MCF 10A (cell line): ENCODE measurements at regions not wholly inside any gene's neighbourhood (a gene's known extent, or its start where the extent isn't known, plus 50 kb on each side); places are given as distances from the start of the nearest gene placed in this dataset.
A peak's percentile ranks its signal among the peaks of the same experiment; 100 is the strongest.

ENCODE experiments used
- BruUV-seq: library from RNA; stranded (reverse); fragments of 400-500 nt; replicated peaks from 2 replicates; lab custom pipeline; 2021; lab: Mats Ljungman, UMichigan
- CTCF ChIA-PET: fragments of 300-600 bp; sonication (Branson Sonifier 250); formaldehyde crosslinking; extraction: SDS; loops from one replicate; lab custom pipeline; 2021; ENCODE audit warnings: antibody characterized with exemption, inconsistent platforms; lab: Yijun Ruan, JAX
- POLR2A ChIA-PET: fragments of 300-600, 350-650 bp; sonication (Branson Sonifier 250); formaldehyde crosslinking; extraction: SDS; loops from one replicate; lab custom pipeline; 2020; ENCODE audit warnings: antibody characterized with exemption, inconsistent platforms; lab: Yijun Ruan, JAX
- DNase-seq: peaks from one replicate; pipeline ENCODE4 v3.0.0-alpha.2; 2018; ENCODE audit not compliant: unreplicated experiment
- H3K27ac Mint-ChIP-seq: one replicate; pipeline ENCODE4 v1.8.0; 2022; ENCODE audit warnings: mild to moderate bottlenecking, low read depth, mixed read lengths; ENCODE audit not compliant: unreplicated experiment
- H3K27me3 Mint-ChIP-seq: one replicate; pipeline ENCODE4 v1.8.0; 2022; ENCODE audit warnings: mixed read lengths; ENCODE audit not compliant: insufficient read depth, unreplicated experiment
- H3K36me3 Mint-ChIP-seq: one replicate; pipeline ENCODE4 v1.8.0; 2022; ENCODE audit warnings: mild to moderate bottlenecking, moderate library complexity, mixed read lengths; ENCODE audit not compliant: insufficient read depth, unreplicated experiment
- H3K4me1 Mint-ChIP-seq: one replicate; pipeline ENCODE4 v1.8.0; 2022; ENCODE audit warnings: mixed read lengths; ENCODE audit not compliant: insufficient read depth, unreplicated experiment
- H3K4me3 Mint-ChIP-seq: one replicate; pipeline ENCODE4 v1.8.0; 2022; ENCODE audit warnings: mild to moderate bottlenecking, moderate library complexity, mixed read lengths; ENCODE audit not compliant: unreplicated experiment
- H3K9me3 Mint-ChIP-seq: one replicate; pipeline ENCODE4 v1.8.0; 2022; ENCODE audit warnings: mixed read lengths; ENCODE audit not compliant: unreplicated experiment
- intact Hi-C: fragments of 100-400 bp; cut with micrococcal nuclease; formaldehyde crosslinking; loops from 2 replicates; pipeline ENCODE4 v1.14.1; 2022
- TF ChIP-seq, protein P1 (sequence below): fragments of 200-600 bp; IDR thresholded peaks from one replicate; pipeline ENCODE4 v1.8.0; 2022; ENCODE audit warnings: antibody characterized with exemption, mild to moderate bottlenecking; ENCODE audit not compliant: unreplicated experiment

DNA sequence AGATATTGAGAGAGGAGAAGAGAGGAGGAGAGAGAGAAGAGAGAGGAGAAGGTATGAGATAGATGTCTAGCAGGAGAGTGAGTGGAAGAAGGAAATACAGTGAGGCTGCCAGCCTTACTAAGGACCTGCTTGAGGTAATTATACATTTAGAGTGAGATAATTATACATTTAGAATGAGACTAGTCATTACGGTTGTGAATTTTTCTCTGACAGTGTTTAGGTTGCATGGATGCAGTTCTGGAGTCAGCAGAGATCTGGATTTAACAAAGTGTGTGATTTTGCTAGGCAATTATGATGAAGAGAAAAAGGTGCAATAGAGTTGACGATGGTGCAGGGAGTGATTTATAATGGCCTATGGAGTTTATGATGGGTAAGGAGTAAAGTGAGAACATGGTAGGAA, 187.1 kb upstream of the ARX start:
- Mint-ChIP-seq H3K36me3 (no peaks in the 10 kb centered on the region), H3K27ac (no peak overlapping the region), H3K4me1 (no peaks in the 10 kb centered on the region), H3K9me3 (no peaks in the 10 kb centered on the region), H3K4me3 (no peak overlapping the region), H3K27me3 (no peaks in the 10 kb centered on the region)
- CTCF ChIA-PET, result no interaction called here
- POLR2A ChIA-PET, result no interaction called here
- no TSS peak for BruUV-seq
- DNase-seq, result no peak
- TF ChIP-seq, protein P1, sequence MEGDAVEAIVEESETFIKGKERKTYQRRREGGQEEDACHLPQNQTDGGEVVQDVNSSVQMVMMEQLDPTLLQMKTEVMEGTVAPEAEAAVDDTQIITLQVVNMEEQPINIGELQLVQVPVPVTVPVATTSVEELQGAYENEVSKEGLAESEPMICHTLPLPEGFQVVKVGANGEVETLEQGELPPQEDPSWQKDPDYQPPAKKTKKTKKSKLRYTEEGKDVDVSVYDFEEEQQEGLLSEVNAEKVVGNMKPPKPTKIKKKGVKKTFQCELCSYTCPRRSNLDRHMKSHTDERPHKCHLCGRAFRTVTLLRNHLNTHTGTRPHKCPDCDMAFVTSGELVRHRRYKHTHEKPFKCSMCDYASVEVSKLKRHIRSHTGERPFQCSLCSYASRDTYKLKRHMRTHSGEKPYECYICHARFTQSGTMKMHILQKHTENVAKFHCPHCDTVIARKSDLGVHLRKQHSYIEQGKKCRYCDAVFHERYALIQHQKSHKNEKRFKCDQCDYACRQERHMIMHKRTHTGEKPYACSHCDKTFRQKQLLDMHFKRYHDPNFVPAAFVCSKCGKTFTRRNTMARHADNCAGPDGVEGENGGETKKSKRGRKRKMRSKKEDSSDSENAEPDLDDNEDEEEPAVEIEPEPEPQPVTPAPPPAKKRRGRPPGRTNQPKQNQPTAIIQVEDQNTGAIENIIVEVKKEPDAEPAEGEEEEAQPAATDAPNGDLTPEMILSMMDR, result no peak
- intact Hi-C loops, result no loop called here

DNA sequence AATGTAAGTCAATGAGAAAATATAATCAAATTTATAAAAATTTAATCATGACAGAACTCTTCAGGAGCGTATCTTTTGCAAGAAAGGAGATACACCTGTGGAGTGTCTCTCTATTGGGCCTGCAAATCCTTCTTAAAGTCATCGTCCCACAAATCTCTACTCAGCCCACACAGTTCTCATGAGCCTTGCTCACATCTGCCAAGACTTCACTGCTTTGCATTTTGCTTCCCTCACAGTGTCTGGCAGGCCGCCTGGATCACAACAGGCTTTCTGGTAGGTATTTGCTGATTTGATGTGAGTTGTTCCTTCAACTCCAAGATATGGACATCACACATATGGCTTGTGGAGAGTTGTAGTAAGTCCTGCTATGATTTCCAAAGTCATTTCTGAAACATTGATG, 183.1 kb upstream of the ARX start:
- peak; percentile 17 for DNase-seq
- Mint-ChIP-seq H3K36me3 (no peaks in the 10 kb centered on the region), H3K27ac (no peak overlapping the region), H3K27me3 (no peaks in the 10 kb centered on the region), H3K4me3 (no peak overlapping the region), H3K4me1 (no peaks in the 10 kb centered on the region), H3K9me3 (no peaks in the 10 kb centered on the region)
- intact Hi-C loops, result no loop called here
- ChIA-PET POLR2A (no interaction called here), CTCF (interaction anchor here (1.3 kb wide), 1 partner anchor 8 kb away, joined by 3 read pairs; no protein-coding TSS in a partner anchor)
- TF ChIP-seq, protein P1, result no peak
- BruUV-seq, result no TSS peak

DNA sequence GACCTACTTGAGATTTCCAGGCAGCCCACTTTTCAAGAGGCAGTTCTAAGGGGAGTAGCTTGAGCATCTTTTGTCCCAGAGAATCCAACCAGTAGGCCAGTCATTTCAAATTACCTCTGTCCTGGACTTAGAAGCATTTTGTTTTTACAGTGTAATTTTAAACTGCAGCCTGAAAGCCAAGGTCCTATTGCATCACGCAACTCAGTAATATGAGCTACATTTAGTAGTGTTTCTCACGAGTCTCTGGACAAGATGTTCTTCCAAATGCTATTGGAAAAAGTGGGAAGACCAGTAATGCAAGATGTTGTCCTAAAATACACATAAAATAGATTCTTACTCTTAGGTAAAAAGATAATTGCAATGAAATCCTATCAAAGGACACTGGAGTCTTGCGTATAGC, 182.5 kb upstream of the ARX start:
- Mint-ChIP-seq H3K4me1 (no peaks in the 10 kb centered on the region), H3K9me3 (no peaks in the 10 kb centered on the region), H3K27ac (no peak overlapping the region), H3K36me3 (no peaks in the 10 kb centered on the region), H3K4me3 (no peak overlapping the region), H3K27me3 (no peaks in the 10 kb centered on the region)
- CTCF ChIA-PET, result interaction anchor here (1.3 kb wide), 1 partner anchor 8 kb away, joined by 3 read pairs; no protein-coding TSS in a partner anchor
- TF ChIP-seq, protein P1, result no peak
- BruUV-seq, result no TSS peak
- intact Hi-C loops, result no loop called here
- POLR2A ChIA-PET, result no interaction called here
- peak; percentile 29 for DNase-seq

DNA sequence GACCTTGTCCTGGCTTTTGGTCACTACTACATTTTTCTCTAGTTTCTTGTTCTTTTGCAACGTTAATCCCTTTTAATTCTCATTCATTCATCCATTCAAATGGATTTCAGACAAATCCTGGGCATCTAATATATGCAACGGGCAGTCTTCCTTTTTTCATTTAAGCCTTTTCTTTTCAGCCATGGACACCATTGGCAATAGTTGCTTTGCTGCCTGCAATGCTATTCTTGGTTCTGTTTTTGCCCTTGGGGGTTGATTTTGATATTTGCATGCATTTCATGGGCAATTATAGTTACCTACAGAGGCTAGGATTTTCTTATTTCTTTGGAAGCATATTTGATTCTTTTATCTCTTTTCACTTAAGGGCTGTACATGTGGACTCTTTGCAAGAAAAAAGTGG, 180.5 kb upstream of the ARX start:
- CTCF ChIA-PET, result no interaction called here
- intact Hi-C loops, result no loop called here
- no peaks in the 10 kb centered on the region for H3K4me1 Mint-ChIP-seq
- no peaks in the 10 kb centered on the region for H3K36me3 Mint-ChIP-seq
- no peaks in the 10 kb centered on the region for H3K9me3 Mint-ChIP-seq
- POLR2A ChIA-PET, result no interaction called here
- H3K4me3 Mint-ChIP-seq, result no peak overlapping the region
- DNase-seq, result no peak
- no peaks in the 10 kb centered on the region for H3K27me3 Mint-ChIP-seq
- TF ChIP-seq, protein P1, result no peak
- BruUV-seq, result no TSS peak
- no peak overlapping the region for H3K27ac Mint-ChIP-seq
